ENCODE measurements at regions not wholly inside any gene's neighbourhood (a gene's known extent, or its start where the extent isn't known, plus 50 kb on each side); places are given as distances from the start of the nearest gene placed in this dataset.

DNA sequence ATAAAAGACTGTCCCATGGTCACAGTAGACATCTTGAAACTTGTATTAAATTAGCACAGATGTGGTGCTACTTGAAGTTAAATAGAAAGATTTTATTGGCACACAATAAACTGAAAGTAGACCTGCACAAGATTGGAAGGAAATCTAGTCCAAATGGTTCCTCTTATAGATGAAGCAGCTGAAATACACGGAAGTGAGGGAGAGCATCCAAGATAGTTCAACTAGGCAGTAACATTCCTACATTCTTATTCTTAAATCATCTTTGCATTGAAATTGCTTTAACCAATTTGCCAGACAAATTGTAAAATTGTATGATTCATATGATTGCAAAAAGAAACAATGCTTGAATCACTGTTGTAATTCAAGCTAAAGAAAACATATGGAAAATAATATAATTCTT is 87.6 kb upstream of the VCX3B start:
- Histone ChIP-seq H3K27me3 (no peaks in the 10 kb centered on the region), H3K4me3 (no peak overlapping the region), H3K36me3 (no peaks in the 10 kb centered on the region), H3K9me3 (peaks cover 0 to 34% (median 4%) of the 10 kb centered on the region in 4 donors), H3K27ac (no peak overlapping the region), H3K4me1 (no peaks in the 10 kb centered on the region)
- WGBS, 5 donors: 69 to 81% (median 80%) methylated on average over 1 of the region's 1 CpG
- TF ChIP-seq, protein P1, sequence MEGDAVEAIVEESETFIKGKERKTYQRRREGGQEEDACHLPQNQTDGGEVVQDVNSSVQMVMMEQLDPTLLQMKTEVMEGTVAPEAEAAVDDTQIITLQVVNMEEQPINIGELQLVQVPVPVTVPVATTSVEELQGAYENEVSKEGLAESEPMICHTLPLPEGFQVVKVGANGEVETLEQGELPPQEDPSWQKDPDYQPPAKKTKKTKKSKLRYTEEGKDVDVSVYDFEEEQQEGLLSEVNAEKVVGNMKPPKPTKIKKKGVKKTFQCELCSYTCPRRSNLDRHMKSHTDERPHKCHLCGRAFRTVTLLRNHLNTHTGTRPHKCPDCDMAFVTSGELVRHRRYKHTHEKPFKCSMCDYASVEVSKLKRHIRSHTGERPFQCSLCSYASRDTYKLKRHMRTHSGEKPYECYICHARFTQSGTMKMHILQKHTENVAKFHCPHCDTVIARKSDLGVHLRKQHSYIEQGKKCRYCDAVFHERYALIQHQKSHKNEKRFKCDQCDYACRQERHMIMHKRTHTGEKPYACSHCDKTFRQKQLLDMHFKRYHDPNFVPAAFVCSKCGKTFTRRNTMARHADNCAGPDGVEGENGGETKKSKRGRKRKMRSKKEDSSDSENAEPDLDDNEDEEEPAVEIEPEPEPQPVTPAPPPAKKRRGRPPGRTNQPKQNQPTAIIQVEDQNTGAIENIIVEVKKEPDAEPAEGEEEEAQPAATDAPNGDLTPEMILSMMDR (IDR thresholded peaks at IDR 0.05): no peak
- TF ChIP-seq POLR2A (IDR thresholded peaks at IDR 0.05) (no peak), EP300 (IDR thresholded peaks at IDR 0.05) (no peak), POLR2AphosphoS5 (IDR thresholded peaks at IDR 0.05) (no peak)
- intact Hi-C loops (cut with DNase I; ENCODE audit: low total_unique reads): no loop called here
- DNase-seq: no peak

DNA sequence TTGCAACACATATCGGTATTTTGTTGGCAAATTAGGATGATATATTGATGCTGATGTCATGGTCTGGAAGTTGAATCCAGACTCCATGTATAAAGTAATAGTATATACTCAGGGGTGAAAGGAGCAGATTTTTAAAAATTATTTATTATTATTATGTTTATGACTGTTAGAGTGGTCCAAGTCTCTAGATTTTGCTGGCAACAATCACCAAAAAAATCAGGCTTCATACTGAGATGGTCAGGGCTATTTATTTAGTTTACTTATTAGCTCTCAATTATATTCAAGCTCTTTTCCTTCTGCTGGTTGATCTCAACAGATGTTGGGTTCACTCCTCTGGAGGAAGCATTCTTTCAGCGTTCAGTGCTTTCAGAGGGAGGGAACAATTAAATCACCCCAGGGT is 73.9 kb upstream of the VCX3B start:
- Histone ChIP-seq H3K4me3 (no peak overlapping the region), H3K27ac (no peak overlapping the region), H3K9me3 (no peaks in the 10 kb centered on the region), H3K27me3 (no peaks in the 10 kb centered on the region), H3K4me1 (no peaks in the 10 kb centered on the region), H3K36me3 (no peaks in the 10 kb centered on the region)
- peak in 1 of 2 donors; percentile 42 for DNase-seq
- TF ChIP-seq POLR2AphosphoS5 (IDR thresholded peaks at IDR 0.05) (no peak), POLR2A (IDR thresholded peaks at IDR 0.05) (no peak), EP300 (IDR thresholded peaks at IDR 0.05) (no peak)
- TF ChIP-seq, protein P1 (IDR thresholded peaks at IDR 0.05): no peak
- intact Hi-C loops (cut with DNase I; ENCODE audit: low total_unique reads): no loop called here
- whole genome bisulfite sequencing, 5 donors: 66 to 81% (median 77%) methylated on average over 2 of the region's 2 CpGs

DNA sequence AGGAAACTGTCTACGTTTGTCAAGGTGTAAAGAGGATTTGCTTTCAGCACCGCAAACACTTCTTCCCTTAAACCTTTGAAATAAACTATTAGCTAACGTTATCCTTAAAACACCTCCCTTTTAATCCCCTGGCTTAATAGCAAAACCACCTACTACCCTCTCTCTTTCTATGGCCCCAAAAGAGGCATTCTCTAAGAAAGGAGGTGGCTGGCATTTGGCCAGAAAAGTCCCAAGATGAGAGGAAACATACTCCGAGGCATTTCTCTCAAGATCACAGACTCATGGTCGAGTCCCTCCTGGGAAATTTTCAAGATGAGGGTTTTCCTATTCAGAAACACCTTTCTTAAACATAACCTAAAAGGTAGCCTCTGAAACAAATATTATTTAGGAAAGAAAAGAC is 60.6 kb upstream of the VCX3B start:
- TF ChIP-seq POLR2AphosphoS5 (IDR thresholded peaks at IDR 0.05) (no peak), EP300 (IDR thresholded peaks at IDR 0.05) (no peak), POLR2A (IDR thresholded peaks at IDR 0.05) (no peak)
- TF ChIP-seq, protein P1 (IDR thresholded peaks at IDR 0.05): no peak
- intact Hi-C loops (cut with DNase I; ENCODE audit: low total_unique reads): no loop called here
- Histone ChIP-seq H3K27ac (peak overlapping the region in 1 of 5 donors; percentile 69), H3K27me3 (no peaks in the 10 kb centered on the region), H3K9me3 (peaks cover 0 to 7% (median 0%) of the 10 kb centered on the region in 4 donors), H3K4me1 (peaks cover 0 to 16% (median 14%) of the 10 kb centered on the region in 4 donors), H3K4me3 (no peak overlapping the region), H3K36me3 (no peaks in the 10 kb centered on the region)
- 17 to 34% (median 22%) methylated on average over 5 of the region's 5 CpGs for WGBS, 5 donors
- peak; percentile 5 to 27 for DNase-seq

DNA sequence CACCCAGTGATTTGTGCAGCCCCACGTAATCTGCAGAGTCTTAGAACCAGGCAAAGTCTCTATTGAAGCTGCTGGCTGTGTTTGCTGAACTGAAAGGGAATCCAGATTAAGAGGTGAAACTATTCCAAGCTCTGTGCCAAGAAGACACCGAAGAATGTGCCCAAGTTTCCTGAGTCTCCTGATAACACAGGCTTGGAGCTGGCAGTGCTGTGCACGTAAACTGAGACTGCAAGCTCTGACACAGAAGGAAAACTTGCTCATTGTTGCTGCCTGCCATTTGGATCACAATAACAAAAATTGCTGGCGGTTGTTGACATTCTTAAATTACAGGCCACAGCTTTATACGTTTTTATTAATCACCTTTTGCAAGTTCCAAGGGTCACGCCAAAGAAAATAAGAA is 60.2 kb upstream of the VCX3B start:
- 17 to 26% (median 24%) methylated on average over 6 of the region's 6 CpGs for WGBS, 5 donors
- no peaks in the 10 kb centered on the region for H3K36me3 ChIP-seq

More for the DNA sequence above, 60.2 kb upstream of the VCX3B start:
- intact Hi-C loops (cut with DNase I; ENCODE audit: low total_unique reads): no loop called here
- Histone ChIP-seq H3K4me3 (no peak overlapping the region), H3K27ac (peak overlapping the region in 4 of 5 donors; percentile 29 to 69 (median 38)), H3K4me1 (peaks cover 0 to 16% (median 14%) of the 10 kb centered on the region in 4 donors), H3K27me3 (no peaks in the 10 kb centered on the region), H3K9me3 (peaks cover 0 to 7% (median 0%) of the 10 kb centered on the region in 4 donors)
- DNase-seq: peak; percentile 39 to 69
- no peak for TF ChIP-seq POLR2A (IDR thresholded peaks at IDR 0.05)
- peak in 2 of 3 donors; percentile 49 to 74 for TF ChIP-seq POLR2AphosphoS5 (IDR thresholded peaks at IDR 0.05)
- TF ChIP-seq, protein P1 (IDR thresholded peaks at IDR 0.05): no peak
- TF ChIP-seq EP300 (IDR thresholded peaks at IDR 0.05): no peak

Data from stomach (tissue), 8 donors.